Uterus (tissue), 3 donors: ENCODE measurements at regions not wholly inside any gene's neighbourhood (a gene's known extent, or its start where the extent isn't known, plus 50 kb on each side); places are given as distances from the start of the nearest gene placed in this dataset.
A peak's percentile ranks its signal among the peaks of the same experiment; 100 is the strongest.

Experiments
- DNase-seq, 2 donors: peaks; one replicate each; pipeline ENCODE4 v3.0.0-alpha.2; 2019 to 2020
- H3K27ac ChIP-seq, 2 donors: fragments of 200-600 bp; sonication (generic); 1 replicate in 1 of 2; 2 replicates in 1 of 2; pipeline ENCODE4 v1.5.1; 2016 to 2018
- H3K27me3 ChIP-seq, 2 donors: fragments of 200-600 bp; sonication (generic); one replicate each; pipeline ENCODE4 v1.5.1; 2018 to 2019; ENCODE audit warnings: control low read depth in 1 of 2
- H3K36me3 ChIP-seq, 2 donors: fragments of 200-600 bp; sonication (generic); one replicate each; pipeline ENCODE4 v1.5.1; 2019; ENCODE audit warnings: control low read depth in 1 of 2
- H3K4me1 ChIP-seq, 2 donors: fragments of 200-600 bp; sonication (generic); one replicate each; pipeline ENCODE4 v1.5.1; 2018 to 2019; ENCODE audit warnings: control low read depth in 1 of 2
- H3K4me3 ChIP-seq, 2 donors: fragments of 200-600 bp; sonication (generic); 1 replicate in 1 of 2; 2 replicates in 1 of 2; pipeline ENCODE4 v1.5.1; 2018 to 2019; ENCODE audit warnings: mild to moderate bottlenecking in 1 of 2
- H3K9me3 ChIP-seq, 2 donors: fragments of 200-600 bp; sonication (generic); one replicate each; pipeline ENCODE4 v1.5.1; 2019; ENCODE audit warnings: control low read depth in 1 of 2
- CTCF ChIP-seq, 4 experiments: fragments of 200-600 bp in 2 of 4; fragments of 450-650 bp in 2 of 4; sonication (generic) in 2 of 4; IDR thresholded peaks; one replicate each; pipeline ENCODE4 v1.5.1; 2016 to 2019; ENCODE audit warnings: antibody characterized with exemption in 4 of 4, mild to moderate bottlenecking in 2 of 4, moderate library complexity in 1 of 4
- POLR2A ChIP-seq, 2 donors: fragments of 450-650 bp; IDR thresholded peaks; one replicate each; pipeline ENCODE4 v1.6.1; 2016; ENCODE audit warnings: antibody characterized with exemption in 2 of 2, mild to moderate bottlenecking in 1 of 2, moderate library complexity in 1 of 2
- intact Hi-C: fragments of 100-400 bp; cut with DNase I; formaldehyde crosslinking; loops from one replicate; pipeline ENCODE4 v1.15.1; 2023; ENCODE audit warnings: low total_unique reads
- donor health status: DM: yes; HTN: yes; CAD: no.

DNA sequence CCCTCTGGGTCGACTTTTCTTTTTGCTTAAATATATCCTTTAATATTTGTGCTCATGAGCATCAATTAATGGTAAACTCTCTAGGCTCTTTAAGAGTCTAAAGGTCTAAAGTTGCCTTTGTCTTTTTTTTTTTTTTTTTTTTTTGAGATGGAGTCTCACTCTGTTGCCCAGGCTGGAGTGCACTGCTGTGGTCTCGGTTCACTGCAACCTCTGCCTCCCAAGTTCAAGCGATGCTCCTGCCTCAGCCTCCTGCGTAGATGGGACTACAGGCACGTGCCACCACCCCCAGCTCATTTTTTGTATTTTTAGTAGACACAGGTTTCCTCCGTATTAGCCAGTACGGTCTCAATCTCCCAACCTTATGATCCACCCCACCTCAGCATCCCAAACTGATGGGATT is 122.0 kb upstream of the TMEM170B start:
- no peak for DNase-seq

GRCh38 chr6:11414176-11414963 is 123.2 kb upstream of the TMEM170B start:
- H3K27me3 ChIP-seq = no peaks in the 10 kb centered on the region
- no peaks in the 10 kb centered on the region for H3K36me3 ChIP-seq
- no peaks in the 10 kb centered on the region for H3K4me1 ChIP-seq
- DNase-seq = no peak
- no peaks in the 10 kb centered on the region for H3K9me3 ChIP-seq
- no peak overlapping the region for H3K27ac ChIP-seq
- no peak for TF ChIP-seq POLR2A (IDR thresholded peaks at IDR 0.05)
- TF ChIP-seq CTCF (IDR thresholded peaks at IDR 0.05) = no peak
- H3K4me3 ChIP-seq = no peak overlapping the region
- intact Hi-C loops = no loop called here

More for the DNA sequence above, 122.0 kb upstream of the TMEM170B start:
- Histone ChIP-seq H3K27ac (no peak overlapping the region), H3K27me3 (no peaks in the 10 kb centered on the region), H3K9me3 (no peaks in the 10 kb centered on the region), H3K36me3 (no peaks in the 10 kb centered on the region), H3K4me1 (no peaks in the 10 kb centered on the region), H3K4me3 (no peak overlapping the region)
- TF ChIP-seq CTCF (IDR thresholded peaks at IDR 0.05) = no peak
- TF ChIP-seq POLR2A (IDR thresholded peaks at IDR 0.05) = no peak
- intact Hi-C loops = no loop called here

GRCh38 chr6:11413728-11414127 is 123.8 kb upstream of the TMEM170B start:
- Histone ChIP-seq H3K36me3 (no peaks in the 10 kb centered on the region), H3K9me3 (no peaks in the 10 kb centered on the region), H3K27me3 (no peaks in the 10 kb centered on the region), H3K27ac (no peak overlapping the region), H3K4me3 (no peak overlapping the region), H3K4me1 (no peaks in the 10 kb centered on the region)
- TF ChIP-seq POLR2A (IDR thresholded peaks at IDR 0.05) = no peak
- no peak for TF ChIP-seq CTCF (IDR thresholded peaks at IDR 0.05)
- DNase-seq = no peak
- intact Hi-C loops = no loop called here

DNA sequence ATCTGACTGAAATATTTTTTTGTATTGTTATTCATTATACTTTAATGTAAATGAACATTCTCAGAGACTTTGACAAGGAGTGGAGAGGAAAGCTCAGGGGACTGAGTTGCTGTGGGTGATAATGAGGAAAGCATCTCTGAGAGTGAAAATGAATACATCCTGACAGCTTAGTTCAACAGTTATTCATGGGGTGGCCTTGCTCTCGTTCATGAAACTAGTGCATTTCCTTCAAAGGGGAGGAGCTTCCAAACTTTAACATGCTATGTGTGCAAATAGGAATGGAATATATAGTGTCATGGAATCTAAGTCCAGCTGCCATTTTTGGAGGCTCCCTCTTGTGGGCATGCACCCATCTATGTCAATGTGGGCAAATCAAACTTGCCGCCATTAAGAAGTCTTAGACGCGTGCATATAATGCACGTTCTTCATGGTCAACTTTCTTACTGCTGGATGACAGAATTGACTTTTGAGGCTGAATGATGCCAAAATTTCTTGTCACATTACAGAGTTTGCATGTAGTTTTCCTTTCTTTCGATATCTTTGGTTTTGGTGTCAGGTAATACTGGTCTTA is 124.3 kb upstream of the TMEM170B start:
- DNase-seq = no peak
- Histone ChIP-seq H3K4me3 (no peak overlapping the region), H3K27ac (peak overlapping the region in 1 of 2 donors; percentile 79), H3K9me3 (no peaks in the 10 kb centered on the region), H3K27me3 (no peaks in the 10 kb centered on the region), H3K4me1 (no peaks in the 10 kb centered on the region), H3K36me3 (no peaks in the 10 kb centered on the region)
- TF ChIP-seq CTCF (IDR thresholded peaks at IDR 0.05) (no peak), POLR2A (IDR thresholded peaks at IDR 0.05) (no peak)
- intact Hi-C loops = no loop called here

DNA sequence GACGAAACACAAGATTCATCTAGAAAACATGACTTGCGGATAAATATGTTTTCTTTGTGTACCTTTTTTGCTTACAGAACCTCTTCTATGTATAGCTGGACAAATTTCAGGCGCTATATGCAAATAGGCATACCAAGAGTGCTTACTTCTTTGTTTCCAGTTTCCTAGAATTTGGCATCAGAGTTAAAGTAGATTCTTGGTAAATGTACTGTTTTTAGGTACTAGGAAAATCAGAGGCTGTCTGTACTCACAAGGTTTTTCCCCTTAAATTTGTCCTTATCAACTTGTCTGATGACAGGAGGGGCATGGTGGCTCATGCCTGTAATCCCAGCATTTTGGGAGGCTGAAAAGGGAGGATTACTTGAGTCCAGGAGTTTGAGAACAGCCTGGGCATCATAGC is 124.9 kb upstream of the TMEM170B start:
- H3K36me3 ChIP-seq = no peaks in the 10 kb centered on the region
- H3K27ac ChIP-seq = peak overlapping the region; percentile 79
- H3K4me1 ChIP-seq = no peaks in the 10 kb centered on the region
- DNase-seq = no peak
- intact Hi-C loops = no loop called here
- no peaks in the 10 kb centered on the region for H3K9me3 ChIP-seq
- no peaks in the 10 kb centered on the region for H3K27me3 ChIP-seq
- no peak overlapping the region for H3K4me3 ChIP-seq
- TF ChIP-seq POLR2A (IDR thresholded peaks at IDR 0.05) = no peak
- no peak for TF ChIP-seq CTCF (IDR thresholded peaks at IDR 0.05)
